NCI-H187 treated with DMSO at 0.1 percent for 48 hours (cell line): ENCODE measurements at regions not wholly inside any gene's neighbourhood (a gene's known extent, or its start where the extent isn't known, plus 50 kb on each side); places are given as distances from the start of the nearest gene placed in this dataset.
"Not testable (repeated sequence)": the region's sequence is repeated elsewhere in the genome, so short reads cannot be mapped to it uniquely, and the experiment has no call there.

Experiments
- DNase-seq: peaks from one replicate; lab custom pipeline; 2025; lab: John Stamatoyannopoulos, UW

GRCh38 chr1:101370488-101370887 lies 133.7 kb downstream of the S1PR1 start:
- DNase-seq = no peak

GRCh38 chr1:101371259-101371658 lies 134.4 kb downstream of the S1PR1 start:
- DNase-seq = no peak

DNA sequence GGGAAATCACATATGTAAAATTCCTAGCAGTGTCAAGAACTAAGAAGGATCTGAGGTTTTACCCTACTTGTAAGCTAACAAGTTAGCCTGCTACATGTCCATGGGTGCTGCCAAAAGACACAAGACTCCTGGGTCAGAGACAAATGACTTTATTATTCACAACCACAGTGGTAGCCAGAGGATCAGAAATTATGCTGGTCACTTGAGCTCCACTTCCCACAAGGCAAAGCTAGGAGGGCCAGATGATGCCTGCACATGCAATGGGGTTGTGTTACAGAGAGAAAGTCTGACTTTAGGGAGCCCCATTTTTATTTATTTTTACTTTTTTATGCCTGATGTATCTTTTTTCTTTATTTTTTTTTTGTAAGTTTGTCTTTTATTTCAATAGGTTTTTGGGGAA lies 136.8 kb downstream of the S1PR1 start:
- no peak for DNase-seq

- not testable (repeated sequence) for DNase-seq
Measured at GRCh38 chr1:101375448-101375847, 138.6 kb downstream of the S1PR1 start.

GRCh38 chr1:101376121-101377083 lies 139.6 kb downstream of the S1PR1 start:
- DNase-seq = no peak

- no peak for DNase-seq
Measured at GRCh38 chr1:101377084-101377835, 140.4 kb downstream of the S1PR1 start.

- DNase-seq = no peak
Measured at GRCh38 chr1:101379037-101379436, 142.2 kb downstream of the S1PR1 start.

DNA sequence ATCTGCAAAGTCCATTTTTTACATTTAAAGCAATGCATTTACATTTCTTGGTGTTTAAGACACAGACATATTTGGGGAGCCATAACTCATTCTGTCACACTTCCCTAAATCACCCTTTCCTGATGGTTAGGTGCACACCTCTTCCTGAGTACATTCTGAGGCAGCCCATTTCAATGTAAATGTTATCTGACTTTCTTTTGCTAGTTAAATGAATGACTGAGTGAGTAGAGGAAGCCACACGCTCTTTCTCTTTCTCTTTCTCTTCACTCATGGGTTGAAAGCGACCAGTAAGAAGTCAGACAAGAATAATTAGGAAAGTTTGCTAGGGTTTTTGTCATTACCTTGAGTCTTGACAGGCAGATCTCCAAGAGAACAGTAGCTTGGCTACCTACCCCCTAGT lies 143.1 kb downstream of the S1PR1 start:
- no peak for DNase-seq

- DNase-seq = no peak
Measured at GRCh38 chr1:101382135-101382534, 145.3 kb downstream of the S1PR1 start.

- DNase-seq = no peak
Measured at GRCh38 chr1:101388904-101389546, 152.2 kb downstream of the S1PR1 start.

GRCh38 chr1:101389547-101389929 lies 152.7 kb downstream of the S1PR1 start:
- no peak for DNase-seq

DNA sequence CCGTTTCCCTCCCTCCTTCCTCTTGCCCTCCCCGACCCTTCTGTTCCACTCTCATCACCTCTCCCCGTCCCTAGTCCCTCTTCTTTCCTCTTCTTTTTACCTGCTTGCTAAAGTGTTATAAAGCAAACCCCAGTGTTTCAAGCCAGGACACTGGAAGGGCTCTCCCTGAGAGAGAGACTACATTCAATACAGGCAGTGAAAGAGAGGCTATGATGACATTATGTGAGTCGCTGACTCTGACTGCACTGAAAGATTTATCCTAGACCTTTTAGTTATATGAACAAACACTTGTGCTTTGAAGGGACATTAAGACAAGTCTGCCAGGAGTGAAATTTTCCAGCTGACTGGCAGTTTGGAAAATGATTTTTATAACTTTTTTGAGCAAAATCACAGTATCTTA lies 155.7 kb downstream of the S1PR1 start:
- no peak for DNase-seq

GRCh38 chr1:101394041-101394440 lies 157.2 kb downstream of the S1PR1 start:
- no peak for DNase-seq

DNA sequence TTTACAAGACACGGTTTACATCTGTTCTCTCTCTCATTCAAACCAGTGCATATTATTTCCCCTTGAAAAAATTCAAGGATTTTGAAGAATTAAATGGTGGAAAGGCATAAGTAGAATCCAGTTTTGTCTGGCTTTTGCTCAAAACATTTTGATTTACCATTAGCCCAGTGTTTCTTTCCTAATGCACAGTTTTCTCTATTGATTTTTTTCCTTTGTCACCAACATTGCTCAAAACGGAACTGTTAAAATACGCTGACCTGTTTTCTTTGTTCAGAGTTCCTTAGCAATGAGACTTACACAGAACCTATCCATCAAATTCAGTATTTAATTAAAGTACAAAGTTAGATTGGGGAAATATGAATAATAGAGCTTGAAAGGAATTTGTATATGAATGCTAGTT lies 162.4 kb downstream of the S1PR1 start:
- DNase-seq = no peak

DNA sequence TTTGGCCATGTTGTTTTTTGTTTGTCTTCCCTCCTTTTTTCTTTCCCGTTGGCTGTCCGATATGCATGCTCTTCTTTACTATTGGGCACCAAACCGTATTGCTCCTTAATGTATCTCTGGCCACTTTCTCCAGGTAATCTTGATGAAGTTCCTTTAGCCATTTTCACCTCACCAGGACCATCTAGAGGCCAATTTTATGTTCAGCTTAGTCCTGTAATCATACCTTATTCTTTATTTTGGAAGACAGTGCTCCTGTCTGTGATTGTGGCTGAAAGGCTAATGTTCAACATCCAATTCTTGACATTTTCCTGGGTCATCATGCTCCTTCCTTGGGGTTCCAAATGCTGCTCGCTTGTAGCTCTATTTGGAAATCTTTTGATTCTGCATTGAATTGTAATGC lies 169.5 kb downstream of the S1PR1 start:
- DNase-seq = no peak

DNA sequence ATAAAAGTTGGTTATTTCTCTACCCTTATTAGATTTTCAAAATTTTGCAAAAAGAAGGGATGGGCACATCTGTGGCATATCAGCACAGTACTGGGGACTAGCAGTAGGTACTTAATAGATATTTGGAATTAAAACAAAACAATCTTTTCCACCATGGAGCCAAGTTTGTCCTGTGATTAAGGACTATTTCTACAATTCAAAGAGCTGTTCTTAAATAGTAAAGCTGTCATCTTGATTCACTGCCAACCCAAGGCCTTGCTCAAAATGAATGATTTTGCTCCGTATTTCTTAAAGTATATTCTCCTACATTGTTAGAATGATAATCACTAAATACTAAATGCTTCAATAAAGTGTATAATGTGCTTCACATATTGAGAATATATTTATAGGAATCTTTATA lies 169.9 kb downstream of the S1PR1 start:
- DNase-seq = no peak

- DNase-seq = no peak
Measured at GRCh38 chr1:101407505-101408211, 170.8 kb downstream of the S1PR1 start.

- DNase-seq = no peak
Measured at GRCh38 chr1:101408212-101409042, 171.6 kb downstream of the S1PR1 start.

DNA sequence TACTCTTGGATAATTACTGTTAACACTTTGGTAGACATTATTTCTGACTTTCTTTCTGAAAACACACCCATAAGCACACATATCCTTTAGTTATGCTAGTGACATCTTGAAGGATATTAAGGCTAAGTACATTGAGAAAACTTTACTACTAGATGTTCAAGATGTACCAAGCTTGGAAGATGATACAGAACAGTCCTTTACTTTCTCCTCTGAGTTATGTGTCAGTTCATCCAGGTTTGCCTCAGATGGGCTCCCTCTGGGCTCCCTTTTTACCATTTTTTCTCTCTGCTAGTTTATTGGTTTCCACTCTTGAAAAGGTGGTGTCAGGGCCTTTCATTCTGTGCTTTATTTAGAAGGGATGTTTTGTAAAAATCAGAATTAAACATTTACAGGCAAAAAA lies 172.3 kb downstream of the S1PR1 start:
- DNase-seq = no peak

DNA sequence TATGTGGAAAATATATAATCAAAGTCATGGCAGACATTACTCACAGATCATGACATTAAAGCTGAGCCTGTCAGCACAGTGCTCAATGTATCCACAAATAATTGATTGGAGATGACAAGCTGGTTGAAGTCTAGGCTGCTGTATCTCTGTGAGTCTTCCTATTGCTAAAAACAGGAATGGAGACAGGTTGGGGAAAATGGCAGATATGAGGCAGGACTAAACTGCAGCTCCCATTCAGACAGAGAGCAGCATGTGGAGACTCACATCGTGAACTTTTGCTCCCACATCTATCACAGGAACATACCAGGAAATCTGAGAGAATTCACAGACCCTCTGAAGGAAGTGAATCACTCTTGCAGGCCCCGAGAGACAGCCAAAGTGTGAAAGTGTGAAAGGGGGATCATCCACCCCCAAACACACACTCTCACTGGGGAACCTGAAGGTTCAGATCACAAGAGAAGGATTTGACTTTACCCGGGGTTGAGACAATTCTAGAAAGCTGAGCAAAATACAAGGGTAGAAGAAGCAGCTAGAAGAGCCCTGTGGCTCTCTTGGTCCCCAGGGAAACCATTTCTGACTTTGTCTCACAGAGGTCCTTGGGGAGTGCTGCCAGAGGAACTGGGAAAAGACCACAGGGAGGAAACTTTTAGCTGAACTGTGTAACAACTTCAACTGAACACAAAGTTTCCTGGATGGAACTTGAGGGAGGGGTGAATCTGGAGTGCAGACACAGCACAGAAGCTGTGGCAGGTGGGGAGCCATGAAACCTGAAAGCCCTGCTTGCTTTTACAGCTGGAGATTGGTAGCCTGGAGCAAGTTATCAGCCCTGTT lies 173.4 kb downstream of the S1PR1 start:
- no peak for DNase-seq
